Stimulated activated CD4-positive, alpha-beta T cell treated with anti-CD3 and anti-CD28 coated beads, Interleukin-4, amount 100 ng/mL, for 1 hour (primary cell): ENCODE measurements at regions not wholly inside any gene's neighbourhood (a gene's known extent, or its start where the extent isn't known, plus 50 kb on each side); places are given as distances from the start of the nearest gene placed in this dataset.

ENCODE experiments used
- DNase-seq: peaks from one replicate; pipeline ENCODE4 v3.0.0-alpha.2; 2020

DNA sequence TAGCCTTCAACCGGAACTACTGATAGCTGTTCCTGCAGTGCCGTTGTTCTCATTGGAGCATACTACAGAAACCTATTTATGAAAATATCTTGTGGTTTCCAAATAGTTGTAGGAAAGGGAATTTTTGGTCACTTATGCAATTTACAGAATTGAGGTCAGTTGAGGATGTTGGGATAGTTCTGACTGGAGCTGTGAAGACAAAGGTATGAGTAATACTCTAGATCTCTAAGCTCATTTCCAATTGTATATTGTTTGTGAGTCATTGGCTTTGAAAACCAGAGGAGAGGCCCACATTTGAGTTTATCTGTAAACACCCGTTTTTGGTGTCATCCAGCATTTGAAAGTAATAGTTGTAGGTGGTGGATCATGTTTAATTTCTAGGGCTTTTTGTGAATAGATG is 561.3 kb upstream of the WWC1 start:
- DNase-seq, result no peak

DNA sequence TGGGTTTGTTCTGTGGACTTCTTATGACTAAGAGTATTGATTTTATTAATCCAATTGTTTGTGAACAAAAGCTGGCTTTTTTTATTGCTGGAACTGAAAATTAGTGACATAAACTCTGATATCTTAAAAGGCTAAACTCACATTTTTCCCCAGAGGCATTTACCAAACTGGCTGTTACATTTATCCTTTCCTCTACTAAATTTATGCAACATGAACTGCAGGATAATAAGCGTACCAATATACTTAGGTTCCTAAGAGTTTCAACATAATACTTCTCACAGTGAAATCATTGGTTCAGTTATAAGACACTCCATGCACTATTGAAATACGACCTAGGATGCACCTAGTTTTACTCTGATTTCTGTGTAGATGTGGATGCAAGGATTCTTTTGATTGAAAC is 560.8 kb upstream of the WWC1 start:
- no peak for DNase-seq

DNA sequence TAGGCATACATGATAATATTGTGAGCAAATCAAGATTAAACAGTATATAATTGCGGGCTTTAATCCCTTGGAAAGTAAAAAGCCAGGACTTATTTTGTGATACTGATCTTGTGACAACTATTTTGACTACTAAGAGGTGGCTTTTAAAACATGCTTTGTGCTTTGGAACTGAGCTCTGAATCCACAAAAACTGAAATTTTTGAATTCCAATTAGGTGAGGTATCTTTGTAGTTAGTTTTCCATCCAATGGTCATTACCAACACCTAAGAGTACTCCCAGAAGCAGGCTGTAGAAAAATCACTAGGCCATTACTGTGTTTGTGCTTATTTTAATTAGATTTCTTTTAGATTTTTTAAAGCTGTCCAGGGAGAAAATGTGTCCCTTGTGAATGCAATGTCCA is 559.5 kb upstream of the WWC1 start:
- DNase-seq, result no peak

DNA sequence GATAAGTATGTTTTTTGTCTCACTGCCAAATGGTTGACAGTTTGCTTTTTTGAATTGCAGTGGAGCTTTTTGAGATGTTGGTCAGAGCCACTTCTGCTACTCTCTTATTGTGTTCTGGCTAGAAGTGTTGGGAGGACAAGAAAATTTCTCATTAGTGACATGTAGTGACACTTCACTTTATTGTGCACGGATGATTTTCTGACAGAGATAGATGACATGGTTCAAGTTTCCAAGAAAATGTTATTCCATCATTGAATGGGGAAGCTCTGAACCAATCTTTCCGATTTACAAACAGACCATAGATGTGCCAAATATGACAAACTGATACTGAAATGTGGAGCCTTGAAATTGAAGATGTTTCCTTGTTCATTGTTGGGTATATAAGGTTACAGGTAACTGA is 558.9 kb upstream of the WWC1 start:
- no peak for DNase-seq

DNA sequence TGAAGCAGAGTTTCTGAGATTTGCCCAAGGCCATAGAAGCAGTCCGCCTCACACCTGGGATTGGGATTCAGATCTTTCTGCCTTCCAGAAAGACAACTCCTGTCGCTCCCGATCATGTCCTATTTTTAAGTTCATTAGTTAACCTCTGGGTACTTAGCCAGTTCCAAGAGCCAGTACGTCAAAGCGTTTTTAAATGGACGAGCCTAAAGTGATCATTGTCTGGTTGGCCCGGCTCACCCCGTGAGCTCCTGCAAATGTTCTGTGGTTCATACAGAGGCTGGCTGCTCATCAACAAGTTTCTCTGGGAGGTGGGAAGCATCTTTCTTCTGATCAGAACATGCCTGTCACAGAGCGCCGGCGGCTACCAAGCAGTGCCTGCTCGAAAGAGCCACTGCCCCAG is 554.5 kb upstream of the WWC1 start:
- no peak for DNase-seq

DNA sequence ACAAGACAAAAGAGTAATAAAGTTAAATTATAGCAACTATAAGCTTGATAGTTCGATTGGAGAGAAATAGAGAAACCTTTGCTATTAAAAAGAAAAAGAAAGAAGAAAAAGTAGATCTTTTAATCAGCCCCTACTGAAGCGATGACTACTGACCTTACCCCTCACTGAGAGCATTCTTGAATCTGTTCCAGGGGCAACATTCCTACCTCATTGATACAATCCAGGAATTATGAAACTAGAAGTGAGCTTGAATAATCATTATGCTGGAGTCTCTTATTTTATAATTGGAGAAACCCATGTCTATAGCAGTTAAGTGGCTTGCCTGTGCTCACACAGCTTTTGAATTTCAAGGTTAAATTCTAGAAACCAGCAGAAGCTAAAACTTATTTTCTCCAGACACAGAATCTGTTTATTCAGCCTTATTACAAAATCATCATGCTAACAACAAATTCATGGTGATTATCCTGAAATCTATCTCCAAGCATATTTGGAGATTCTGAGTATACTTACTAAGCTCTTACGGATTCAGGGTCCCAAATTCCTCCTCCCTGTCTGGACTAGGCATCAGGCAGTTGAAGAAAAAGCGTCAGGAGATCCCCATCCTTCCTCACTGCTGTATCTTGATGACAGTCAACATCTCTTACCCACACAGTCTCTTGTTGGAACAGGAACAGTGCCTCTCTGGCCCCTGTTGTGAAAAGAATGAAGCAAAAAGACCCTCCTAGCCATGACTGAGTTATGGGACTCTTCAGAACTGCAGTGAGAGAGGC is 547.6 kb upstream of the WWC1 start:
- DNase-seq, result no peak

DNA sequence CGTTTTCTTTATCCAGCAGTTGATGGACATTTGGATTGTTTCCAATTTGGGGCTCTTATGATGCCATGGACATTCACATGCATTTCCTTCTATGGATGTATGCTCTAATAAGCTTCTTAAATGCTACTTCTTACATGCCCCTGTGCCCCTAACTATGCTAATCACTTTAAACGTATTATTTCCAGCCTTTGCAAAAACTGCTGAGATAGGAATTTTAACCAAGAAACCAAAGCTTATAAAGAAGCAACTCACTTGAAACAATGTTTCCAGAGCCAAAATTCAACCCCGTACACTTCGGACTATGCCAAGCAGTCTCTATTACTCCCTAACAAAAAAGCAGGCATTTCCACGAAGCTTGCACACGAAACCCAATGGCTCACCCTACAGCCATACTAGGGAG is 545.6 kb upstream of the WWC1 start:
- DNase-seq, result no peak

DNA sequence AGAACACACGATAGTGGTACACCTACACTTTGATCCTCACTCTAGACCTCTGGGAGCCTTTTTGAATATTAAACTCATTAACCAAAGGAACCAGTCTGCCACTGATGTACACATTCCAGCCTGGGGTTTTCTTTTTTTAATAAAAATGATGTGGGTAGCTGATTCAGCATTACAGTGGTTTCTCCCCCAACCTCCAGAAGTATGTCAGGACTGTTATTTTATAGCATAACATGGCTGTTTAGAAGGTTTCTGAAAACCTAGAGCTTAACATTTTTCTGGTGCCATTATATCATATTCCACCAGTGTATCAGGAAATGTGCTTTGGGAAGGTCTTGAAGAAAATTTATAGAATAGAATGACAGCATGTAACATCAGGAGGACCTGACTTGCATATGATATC is 540.9 kb upstream of the WWC1 start:
- no peak for DNase-seq

DNA sequence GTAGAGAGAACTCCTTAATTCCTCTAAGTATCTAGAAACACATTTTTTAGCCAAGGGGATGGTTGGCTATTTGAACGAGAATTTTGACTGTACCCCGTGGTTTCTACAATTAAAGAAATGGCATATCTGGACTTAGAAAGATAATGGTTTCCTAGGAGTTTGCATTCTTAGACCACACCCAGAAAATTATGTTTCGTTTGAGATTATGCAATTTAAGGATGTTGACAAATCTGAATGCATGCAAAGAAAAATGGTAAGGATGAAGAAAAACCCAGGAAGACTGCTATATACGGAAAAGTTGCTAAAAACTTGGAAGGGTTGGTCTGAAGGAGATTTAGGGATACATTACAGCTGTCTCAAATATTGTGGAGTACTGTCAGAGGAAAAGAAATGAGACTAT is 538.5 kb upstream of the WWC1 start:
- DNase-seq, result no peak

DNA sequence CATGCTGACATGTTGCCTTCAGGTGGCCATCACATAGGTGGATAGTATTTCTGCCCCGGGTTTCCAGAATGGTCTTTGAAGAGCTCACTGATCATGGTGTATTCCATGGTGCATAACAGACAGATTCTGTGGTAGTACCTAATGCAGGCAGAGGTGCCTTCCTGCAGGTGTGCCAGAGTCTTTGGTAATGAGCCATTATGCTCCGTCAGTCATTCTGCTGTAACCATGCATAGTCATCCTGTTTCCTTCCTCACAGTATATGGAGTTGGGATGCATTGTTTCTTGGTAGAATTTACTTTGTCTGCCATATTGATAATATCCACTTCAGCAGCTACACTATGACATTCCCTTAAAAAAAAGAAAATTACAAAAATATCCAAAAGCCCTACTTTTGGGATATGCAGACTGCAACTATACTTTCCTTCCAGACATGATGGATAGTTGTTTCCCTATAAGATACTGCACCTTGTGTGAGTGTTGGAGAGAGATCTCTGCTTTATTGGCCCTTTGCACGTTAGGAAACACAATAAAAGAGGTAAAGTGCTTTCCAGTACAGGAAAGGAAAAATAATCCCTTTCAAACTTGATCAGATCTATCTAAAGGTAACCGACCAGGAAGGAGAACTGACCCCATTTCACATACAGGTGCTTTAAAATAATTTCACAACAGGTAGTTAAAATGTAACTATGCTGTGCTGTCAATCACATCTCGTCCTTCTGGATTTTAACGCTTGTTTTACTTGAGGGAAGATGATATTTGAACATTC is 537.5 kb upstream of the WWC1 start:
- DNase-seq, result no peak

DNA sequence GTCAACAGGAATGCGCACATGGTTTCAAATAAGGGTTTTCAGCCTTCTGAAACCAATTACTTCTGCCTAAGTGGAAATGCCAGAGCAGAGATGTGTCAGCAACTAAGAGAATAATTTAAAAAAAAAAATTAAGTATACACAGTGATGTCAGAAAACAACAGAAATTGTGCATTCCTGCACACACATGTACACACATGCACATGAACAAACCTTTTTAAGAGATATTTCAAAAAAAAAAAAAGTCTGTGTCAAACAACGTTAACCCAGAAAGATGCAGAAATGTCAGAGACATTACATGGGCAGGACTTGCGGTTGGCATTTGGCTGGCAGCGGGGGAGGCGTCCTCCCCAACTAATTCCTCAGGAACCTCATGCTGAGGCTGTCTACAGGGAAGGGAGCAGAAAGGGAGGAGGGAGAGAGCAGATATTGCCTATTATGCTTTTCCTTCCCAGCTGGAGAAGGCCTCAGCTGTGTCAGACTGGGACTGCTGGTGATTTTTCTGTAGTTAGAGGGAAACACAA is 536.9 kb upstream of the WWC1 start:
- DNase-seq, result no peak

DNA sequence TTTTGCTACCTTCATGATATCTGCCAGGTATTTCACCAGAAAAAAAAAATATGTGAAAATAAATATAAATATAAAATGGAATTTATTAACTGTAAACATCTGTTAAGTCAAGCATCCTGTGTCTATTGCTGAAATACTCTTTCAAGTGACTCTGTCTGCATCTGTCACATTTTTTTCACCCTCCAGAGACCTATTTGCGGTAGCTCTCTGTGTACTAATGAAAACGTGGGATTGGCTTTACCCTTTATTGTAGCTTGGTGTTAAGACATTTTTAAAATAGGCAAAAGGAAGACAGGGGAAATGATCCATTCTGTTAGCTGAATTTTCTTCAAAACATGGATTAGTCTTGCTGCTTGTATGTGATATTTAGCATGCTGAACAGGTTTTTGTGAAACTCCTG is 536.0 kb upstream of the WWC1 start:
- DNase-seq, result no peak

DNA sequence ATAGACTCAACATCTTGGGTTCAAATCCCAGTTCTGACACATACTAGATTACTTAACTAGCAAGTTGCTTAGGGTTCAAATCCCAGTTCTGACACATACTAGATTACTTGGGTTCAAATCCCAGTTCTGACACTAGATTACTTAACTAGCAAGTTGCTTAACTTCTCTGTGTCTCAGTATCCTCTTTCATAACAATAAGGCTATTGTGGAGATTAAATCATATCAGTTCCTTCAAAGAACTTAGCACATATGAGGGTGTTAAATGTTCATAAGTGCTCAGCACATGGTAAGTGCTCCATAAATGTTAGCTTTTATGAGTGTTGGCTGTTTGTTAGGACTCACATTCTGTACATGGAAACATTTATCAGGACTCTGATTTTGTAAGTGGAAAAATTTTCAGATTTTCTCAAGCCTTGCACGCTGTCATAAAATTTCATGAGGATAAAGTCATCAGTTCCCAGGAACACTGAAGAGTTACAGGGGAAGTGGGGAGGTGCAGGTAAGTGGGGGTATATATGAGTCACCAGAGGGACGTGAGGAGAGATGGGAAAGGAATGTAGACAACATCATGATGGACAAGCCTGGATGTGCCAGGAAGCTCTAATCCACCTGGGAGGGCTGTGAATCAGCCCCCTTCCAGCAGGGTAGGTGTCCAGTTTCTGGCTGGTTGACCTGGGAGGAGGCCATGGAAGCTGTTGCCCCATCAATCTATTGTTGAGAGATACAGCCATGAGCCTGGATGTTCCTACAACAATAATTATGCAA is 532.2 kb upstream of the WWC1 start:
- no peak for DNase-seq

DNA sequence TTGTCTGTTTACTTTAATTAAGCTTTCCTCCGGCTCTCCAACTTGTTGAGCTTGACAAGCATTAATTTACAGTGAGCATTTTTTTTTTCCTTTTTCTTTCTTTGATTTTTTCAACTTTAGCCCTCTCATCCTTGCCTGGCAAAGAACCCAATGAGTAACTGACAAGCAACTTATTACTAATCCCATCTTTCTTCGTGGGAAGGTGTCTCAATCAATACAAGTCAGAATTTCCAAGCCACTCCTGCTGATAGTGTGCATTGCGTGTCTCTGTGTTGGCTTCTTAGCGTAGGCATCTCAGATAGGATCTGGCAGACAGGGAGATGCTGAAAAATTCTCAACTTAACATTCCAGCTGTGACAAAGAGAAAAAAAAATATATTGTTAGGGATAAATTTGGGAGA is 527.7 kb upstream of the WWC1 start:
- no peak for DNase-seq

DNA sequence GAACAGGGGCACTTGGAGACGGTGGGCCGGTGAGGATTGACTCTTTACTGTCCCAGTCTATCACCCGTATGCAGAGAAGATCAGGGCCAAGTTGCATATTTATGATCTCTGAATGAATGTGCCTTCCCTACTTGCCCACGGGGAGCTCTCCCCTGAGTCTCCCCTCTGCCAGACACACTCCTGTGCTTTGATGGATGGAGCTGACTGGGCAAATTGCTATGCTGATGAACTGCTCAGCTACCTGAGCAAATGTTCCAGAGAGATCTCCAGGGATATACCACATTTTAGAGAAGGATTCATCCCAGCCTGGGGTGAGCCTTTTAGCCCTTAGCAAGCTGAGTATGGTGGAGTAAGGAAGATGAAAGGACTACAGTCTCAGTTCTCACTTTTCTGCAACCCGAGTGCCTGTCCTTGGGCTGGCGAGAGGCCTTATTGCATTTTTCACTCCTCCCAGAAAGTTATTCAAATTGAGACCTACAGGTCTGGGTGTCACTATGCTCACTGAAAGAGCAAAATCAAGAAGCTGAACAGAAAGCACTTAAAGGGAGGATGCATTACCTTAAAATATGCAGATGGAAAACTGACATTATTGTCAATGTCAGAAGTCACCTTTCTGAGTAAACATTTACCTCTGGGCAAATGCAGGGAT is 526.7 kb upstream of the WWC1 start:
- no peak for DNase-seq

DNA sequence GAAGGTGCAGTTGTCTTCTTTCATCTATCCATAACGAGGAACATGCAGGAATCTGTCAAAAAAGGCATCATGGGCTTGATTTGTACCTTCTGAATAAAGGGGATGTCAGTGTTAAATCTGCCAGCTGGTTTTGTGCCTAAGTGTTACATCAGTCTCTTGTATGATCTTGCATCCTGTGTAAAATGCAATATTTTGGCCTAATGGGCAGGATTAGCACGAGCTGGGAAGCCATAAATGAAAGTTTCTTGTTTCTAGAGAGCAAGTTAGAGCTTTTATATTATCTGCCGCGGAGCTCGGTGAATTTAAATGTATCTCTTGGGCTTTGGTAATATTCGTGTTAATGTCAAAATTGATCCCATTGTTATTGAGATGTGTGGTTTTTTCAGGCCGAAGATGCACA is 526.1 kb upstream of the WWC1 start:
- DNase-seq, result no peak

DNA sequence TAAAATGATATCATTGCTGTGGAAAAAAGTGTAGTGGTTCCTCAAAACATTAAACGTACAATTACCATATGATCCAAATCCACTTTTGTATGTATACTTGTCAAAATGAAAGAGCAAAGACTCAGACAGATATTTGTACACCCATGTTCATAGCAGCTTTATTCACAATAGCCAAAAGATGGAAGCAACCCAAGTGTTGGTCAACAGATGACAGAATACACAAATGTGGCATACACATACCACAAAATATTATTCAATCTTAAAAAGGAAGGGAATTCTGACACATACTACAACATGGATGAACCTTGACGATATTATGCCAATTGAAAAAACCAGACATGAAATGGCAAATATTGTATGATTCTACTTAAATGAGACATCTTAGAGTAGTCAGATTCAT is 524.5 kb upstream of the WWC1 start:
- no peak for DNase-seq

DNA sequence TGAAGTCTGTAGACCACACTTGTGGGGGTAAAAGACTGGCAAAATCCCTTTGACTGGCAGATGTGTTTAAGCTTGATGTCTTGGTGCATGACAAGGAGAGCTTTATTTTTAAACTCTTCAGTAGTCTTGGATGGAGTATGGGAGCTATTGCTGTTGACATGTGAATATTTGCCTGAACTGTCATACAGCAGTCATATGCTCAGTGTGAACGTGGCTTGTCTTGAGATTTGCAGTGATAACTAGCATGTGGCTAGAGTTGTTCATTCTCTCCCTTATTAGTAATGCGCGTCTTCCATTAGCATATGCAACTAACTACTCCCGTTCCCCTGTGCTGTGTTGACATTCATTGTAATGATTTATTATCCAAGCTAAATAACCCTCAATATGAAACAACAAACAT is 523.6 kb upstream of the WWC1 start:
- no peak for DNase-seq

DNA sequence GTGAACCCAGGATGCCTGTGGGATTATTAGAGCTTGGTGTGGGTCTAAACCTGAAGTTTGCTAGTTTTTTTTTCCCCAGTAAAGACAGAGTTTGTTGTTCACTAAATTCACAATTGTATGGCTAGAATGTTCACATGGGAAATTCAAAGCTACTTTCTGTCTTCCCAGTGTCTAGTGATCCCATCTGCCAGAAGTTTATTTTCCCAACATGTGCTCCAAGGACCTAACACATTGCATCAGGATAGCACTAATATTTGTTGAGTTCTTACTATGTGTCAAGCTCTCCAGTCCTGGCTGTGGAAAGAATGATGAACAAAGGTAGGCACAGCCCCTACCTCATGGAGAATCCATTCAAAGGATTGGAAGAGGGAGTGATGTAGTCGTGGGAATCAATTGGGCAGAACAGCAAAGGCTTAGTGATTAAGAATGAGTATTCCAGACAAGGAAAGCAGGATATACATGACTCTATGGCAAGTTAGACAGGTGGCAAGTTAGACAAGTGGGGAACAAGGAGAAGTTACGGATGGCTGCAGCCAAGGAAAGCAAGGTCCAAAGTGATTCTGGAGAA is 521.5 kb upstream of the WWC1 start:
- no peak for DNase-seq

DNA sequence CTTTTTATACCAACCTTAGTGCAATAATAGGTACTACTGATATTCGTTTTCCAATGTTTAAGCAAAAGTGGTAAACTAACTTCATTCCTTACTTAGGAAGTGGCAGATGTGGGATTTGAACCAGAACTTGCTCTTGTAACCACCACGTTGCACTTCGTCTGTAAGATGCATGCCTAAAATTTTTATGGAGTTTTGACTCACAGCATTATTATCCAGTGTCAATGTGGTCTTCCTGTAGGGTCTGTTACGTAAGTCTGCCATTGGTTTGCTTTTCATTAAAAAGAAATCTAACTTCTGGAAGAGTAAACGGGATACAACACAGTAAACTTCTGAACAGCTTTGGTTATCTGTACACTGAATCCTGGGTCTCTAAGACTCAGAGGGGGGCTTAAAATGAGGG is 521.0 kb upstream of the WWC1 start:
- no peak for DNase-seq

DNA sequence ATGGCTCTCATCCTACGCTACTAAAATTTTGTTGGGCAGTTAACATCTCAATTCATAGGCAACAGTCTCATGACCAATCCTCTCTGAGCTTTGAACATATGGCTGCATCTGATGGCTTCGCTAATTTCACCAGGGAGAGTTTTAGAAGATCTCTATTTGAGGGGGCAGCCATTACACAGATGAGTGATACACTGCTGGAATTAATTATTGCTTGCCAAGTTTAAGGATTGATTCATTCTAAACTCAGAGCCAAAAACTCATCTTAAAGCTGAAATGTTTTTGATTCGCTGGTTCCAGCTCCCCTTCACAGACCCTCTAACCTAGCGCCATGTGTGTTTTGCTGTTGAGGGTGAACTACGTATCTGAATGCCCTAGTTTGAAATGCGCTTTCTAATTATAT is 519.9 kb upstream of the WWC1 start:
- DNase-seq, result no peak

DNA sequence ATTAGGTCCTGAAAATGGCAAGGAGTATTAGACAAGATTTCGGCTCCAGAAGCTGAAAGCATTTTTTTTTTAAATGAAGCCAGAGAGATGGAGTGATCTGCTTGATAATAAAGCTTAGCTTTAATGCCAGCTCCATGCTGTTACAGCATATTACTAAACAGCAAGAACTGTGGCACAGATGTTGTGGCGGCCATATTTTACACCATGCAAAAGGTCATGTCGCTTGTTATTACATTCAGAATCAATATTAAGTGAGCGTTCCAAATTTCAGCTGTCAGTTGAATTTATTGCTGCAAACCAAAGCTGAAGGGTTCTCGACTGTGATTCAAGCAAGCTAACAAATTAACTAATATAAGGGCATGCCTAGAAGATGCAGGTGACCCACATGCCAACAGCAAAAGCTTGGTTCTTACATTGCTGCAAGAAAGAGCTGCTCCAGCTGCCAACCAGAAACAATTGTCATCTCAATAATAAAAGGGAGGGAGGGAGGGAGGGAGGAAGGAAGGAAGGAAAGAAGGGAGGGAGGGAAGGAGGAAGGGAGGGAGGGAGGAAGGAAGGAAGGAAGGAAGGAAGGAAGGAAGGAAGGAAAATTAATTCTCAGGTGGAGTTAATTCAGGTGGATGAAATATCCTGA is 517.7 kb upstream of the WWC1 start:
- no peak for DNase-seq
